ENCODE measurements at regions not wholly inside any gene's neighbourhood (a gene's known extent, or its start where the extent isn't known, plus 50 kb on each side); places are given as distances from the start of the nearest gene placed in this dataset.

DNA sequence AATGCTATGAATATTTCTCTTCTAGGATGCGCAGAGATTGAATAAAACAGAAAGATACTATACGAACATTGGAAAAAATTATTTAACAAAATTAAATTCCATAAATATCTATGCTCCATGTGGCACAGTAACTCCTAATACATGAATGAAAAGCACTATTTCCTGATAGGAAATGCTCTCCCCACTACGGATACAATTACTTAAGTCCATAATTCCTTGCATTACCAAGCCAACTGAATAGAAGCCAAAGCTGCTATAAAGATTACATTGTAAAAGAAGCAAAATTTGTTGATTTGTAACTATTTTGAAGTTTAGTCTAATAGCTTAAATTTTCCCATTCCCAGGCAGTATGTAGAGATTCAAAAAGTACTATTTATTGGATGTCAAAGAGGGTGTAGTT lies 61.8 kb upstream of the SNX2 start:
- no peak for DNase-seq (ENCODE audit: low read depth in 4 of 4, low spot score in 3 of 4)

DNA sequence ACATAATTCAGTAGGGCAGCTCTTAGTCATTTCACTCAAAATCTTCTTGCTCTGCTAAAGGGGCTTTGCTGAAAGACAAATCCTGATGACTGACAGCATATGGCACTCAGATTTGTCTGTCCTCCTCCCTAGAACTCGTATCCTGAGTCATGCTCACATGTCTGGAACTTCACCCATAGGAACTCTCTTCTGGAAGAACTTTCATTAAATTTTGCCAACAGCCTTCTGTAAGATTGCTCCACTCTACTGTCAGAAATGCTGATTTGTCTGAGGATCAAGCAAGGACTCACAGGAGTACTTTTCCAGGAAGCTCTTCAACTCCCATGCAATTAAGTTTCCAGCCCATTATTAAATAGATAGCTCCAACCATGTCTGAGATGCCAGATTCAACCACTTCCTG lies 59.8 kb upstream of the SNX2 start:
- DNase-seq (ENCODE audit: low read depth in 4 of 4, low spot score in 3 of 4) = no peak

DNA sequence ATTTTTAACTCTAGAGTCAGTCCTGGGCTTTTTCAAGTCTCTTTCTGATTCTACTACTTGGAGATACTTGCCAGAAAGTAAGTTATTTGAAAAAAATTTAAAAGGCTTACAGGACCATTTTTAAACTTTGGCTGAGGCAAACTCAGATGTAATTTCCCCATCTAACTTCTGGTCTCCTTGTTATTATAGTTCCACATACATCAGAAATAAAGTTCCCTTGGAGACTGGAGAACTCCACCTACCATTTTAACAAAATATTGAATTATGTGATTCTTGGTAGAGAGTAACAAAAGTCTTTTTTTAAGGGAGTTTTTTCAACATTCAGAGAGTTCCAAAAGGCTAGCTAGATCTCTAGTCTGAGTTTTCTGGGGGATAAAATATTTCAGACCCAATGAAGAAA lies 56.3 kb upstream of the SNX2 start:
- no peak for DNase-seq (ENCODE audit: low read depth in 4 of 4, low spot score in 3 of 4)

DNA sequence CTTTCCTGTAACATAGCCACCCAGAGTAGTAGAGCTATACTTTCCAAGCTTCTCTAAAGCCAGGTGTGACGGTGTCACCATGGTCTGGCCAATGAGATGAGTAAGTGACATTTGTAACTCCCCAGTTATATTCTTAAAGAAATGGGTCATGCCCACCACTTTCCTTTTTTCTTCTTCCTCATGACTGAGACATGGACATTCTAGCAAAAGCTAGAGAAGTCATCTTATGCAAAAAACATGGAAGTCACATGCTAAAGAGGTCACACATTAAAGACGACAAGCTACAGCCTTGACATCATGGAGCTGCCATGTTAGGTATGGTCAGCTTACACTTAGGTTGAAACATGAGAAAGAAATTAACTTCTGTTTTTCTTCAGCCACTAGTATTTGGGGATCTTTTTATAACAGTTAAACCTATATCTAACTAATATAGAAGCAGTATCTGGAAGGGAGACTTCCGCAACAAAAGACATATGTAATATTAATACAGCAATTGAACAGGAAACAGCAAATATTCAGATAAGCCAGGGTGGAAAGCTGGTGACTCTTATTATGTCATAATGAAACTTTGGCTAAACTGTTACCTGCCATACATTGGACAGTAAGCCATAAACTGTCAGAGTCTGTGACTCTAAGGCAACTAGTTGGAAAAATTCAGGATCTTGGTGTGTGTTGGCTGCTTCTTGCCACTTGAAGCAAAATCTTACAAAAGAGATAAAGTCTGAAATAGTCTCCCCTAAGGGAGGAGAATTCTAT lies 54.7 kb upstream of the SNX2 start:
- DNase-seq (ENCODE audit: low read depth in 4 of 4, low spot score in 3 of 4) = no peak

DNA sequence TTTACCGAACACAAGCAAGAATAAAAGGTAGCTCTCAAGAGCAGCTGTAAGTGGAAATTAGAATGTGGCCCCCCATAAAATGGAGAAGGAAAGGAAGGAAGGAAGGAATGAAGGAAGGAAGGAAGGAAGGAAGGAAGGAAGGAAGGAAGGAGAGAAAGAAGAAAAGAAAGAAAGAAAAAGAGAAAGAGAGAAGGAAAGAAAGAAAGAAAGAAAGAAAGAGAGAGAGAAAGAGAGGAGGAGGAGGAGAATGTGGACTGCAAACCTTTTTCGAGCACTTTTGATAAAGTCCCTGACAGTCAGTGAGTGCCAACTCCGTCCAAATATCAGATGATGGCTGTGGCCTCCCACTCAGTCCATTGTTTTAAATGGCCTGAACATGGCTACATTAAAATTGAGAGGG lies 53.8 kb upstream of the SNX2 start:
- no peak for DNase-seq (ENCODE audit: low read depth in 4 of 4, low spot score in 3 of 4)

DNA sequence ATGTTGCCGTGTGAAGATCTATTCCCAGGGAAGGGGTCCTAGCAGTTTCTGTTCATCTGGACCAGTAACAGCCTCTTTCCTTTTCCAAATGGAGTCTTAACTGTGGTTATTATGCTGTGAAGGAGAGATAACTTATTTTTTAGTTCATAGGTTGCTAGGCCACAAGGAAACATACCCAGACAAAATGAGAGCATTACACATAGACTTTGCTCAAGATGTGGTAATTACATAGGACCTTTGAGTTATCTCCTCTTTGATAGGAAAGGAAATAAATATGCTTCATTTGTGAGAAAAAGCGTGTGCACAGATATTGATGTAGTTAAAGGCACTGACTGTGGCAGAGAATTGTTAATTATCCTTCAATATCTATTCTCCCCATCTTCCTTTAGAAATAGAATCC lies 52.5 kb upstream of the SNX2 start:
- no peak for DNase-seq (ENCODE audit: low read depth in 4 of 4, low spot score in 3 of 4)

DNA sequence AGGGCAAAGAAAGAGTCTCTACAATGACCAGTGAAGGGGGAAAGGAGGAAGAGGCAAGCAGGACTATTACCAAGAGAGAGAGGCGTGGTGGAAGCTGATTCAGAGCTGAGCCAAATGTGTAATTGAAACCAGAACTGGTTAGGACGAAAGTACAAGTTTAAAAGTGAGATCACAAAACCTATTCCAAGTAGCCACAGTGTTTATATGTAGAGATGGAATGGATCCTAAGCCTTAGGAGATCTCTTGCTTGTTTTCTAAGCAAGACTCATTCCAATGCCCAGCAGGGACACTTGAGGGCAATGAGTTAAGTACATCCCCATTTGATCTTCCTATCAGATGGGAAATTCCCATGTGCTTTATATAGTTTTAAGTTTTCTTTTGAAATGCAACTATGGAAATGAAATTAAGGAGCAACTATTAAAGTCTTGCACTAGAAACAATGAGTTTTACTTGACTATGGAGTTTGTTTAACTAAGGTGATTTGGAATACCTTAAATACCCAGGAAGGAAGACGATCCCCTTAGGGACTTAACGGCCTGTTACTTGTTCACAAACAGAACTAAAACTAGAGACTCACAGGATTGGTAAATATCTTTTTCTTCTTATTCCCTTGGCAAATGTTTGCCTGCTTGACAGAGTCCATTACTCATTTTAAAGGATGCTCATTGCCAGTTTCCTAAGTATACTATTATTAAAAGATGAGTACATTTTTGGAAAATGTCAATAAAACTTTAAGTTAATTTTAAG lies 51.1 kb upstream of the SNX2 start:
- DNase-seq (ENCODE audit: low read depth in 4 of 4, low spot score in 3 of 4) = no peak
